Neural crest cell (in vitro differentiated cells): ENCODE measurements at regions not wholly inside any gene's neighbourhood (a gene's known extent, or its start where the extent isn't known, plus 50 kb on each side); places are given as distances from the start of the nearest gene placed in this dataset.

Experiments
- DNase-seq: peaks from one replicate; pipeline ENCODE4 v3.0.0; 2021; ENCODE audit warnings: low read depth, mixed read lengths, low spot score
- H3K27ac Mint-ChIP-seq: one replicate; pipeline ENCODE4 v1.8.0; 2021; ENCODE audit warnings: mild to moderate bottlenecking, mixed read lengths; ENCODE audit not compliant: unreplicated experiment
- H3K27me3 Mint-ChIP-seq: 2 replicates; pipeline ENCODE4 v1.8.0; 2021; ENCODE audit warnings: low read depth, mild to moderate bottlenecking, mixed read lengths
- H3K36me3 Mint-ChIP-seq: 2 replicates; pipeline ENCODE4 v1.8.0; 2021; ENCODE audit warnings: low read depth, mild to moderate bottlenecking, mixed read lengths
- H3K4me1 Mint-ChIP-seq: 2 replicates; pipeline ENCODE4 v1.8.0; 2021; ENCODE audit warnings: mixed read lengths
- H3K4me3 Mint-ChIP-seq: one replicate; pipeline ENCODE4 v1.8.0; 2021; ENCODE audit warnings: mild to moderate bottlenecking, mixed read lengths
- H3K9me3 Mint-ChIP-seq: 2 replicates; pipeline ENCODE4 v1.8.0; 2021; ENCODE audit warnings: mixed read lengths
- CTCF ChIP-seq: fragments of 200-600 bp; sonication (generic); conservative IDR thresholded peaks from 2 replicates; pipeline ENCODE4 v1.5.0; 2021; ENCODE audit warnings: antibody characterized with exemption, mild to moderate bottlenecking

GRCh38 chr16:60820361-60820760 lies 1215.9 kb downstream of the CDH8 start:
- no peak overlapping the region for H3K4me3 Mint-ChIP-seq
- H3K4me1 Mint-ChIP-seq = no peaks in the 10 kb centered on the region
- no peaks in the 10 kb centered on the region for H3K36me3 Mint-ChIP-seq
- DNase-seq = no peak
- peaks cover 5% of the 10 kb centered on the region for H3K27me3 Mint-ChIP-seq
- TF ChIP-seq CTCF = no peak
- peaks cover 2% of the 10 kb centered on the region for H3K9me3 Mint-ChIP-seq
- H3K27ac Mint-ChIP-seq = no peak overlapping the region

- no peak overlapping the region for H3K27ac Mint-ChIP-seq
- H3K27me3 Mint-ChIP-seq = peaks cover 5% of the 10 kb centered on the region
- H3K4me1 Mint-ChIP-seq = no peaks in the 10 kb centered on the region
- peaks cover 2% of the 10 kb centered on the region for H3K9me3 Mint-ChIP-seq
- TF ChIP-seq CTCF = no peak
- DNase-seq = no peak
- no peak overlapping the region for H3K4me3 Mint-ChIP-seq
- H3K36me3 Mint-ChIP-seq = no peaks in the 10 kb centered on the region
Observed at GRCh38 chr16:60818465-60818864, 1217.8 kb downstream of the CDH8 start.

GRCh38 chr16:60816461-60816860 lies 1219.8 kb downstream of the CDH8 start:
- Mint-ChIP-seq H3K27me3 (peaks cover 2% of the 10 kb centered on the region), H3K36me3 (no peaks in the 10 kb centered on the region), H3K4me1 (no peaks in the 10 kb centered on the region), H3K4me3 (no peak overlapping the region), H3K27ac (no peak overlapping the region), H3K9me3 (no peaks in the 10 kb centered on the region)
- TF ChIP-seq CTCF = no peak
- no peak for DNase-seq

GRCh38 chr16:60815865-60816264 lies 1220.4 kb downstream of the CDH8 start:
- TF ChIP-seq CTCF = no peak
- Mint-ChIP-seq H3K27me3 (peaks cover 2% of the 10 kb centered on the region), H3K4me3 (no peak overlapping the region), H3K36me3 (no peaks in the 10 kb centered on the region), H3K27ac (no peak overlapping the region), H3K4me1 (no peaks in the 10 kb centered on the region), H3K9me3 (no peaks in the 10 kb centered on the region)
- DNase-seq = no peak

- Mint-ChIP-seq H3K9me3 (no peaks in the 10 kb centered on the region), H3K27ac (no peak overlapping the region), H3K4me3 (no peak overlapping the region), H3K4me1 (no peaks in the 10 kb centered on the region), H3K36me3 (no peaks in the 10 kb centered on the region), H3K27me3 (peaks cover 2% of the 10 kb centered on the region)
- no peak for DNase-seq
- TF ChIP-seq CTCF = no peak
Observed at GRCh38 chr16:60815033-60815432, 1221.2 kb downstream of the CDH8 start.

- no peak for DNase-seq
- H3K9me3 Mint-ChIP-seq = no peaks in the 10 kb centered on the region
- H3K27ac Mint-ChIP-seq = no peak overlapping the region
- no peaks in the 10 kb centered on the region for H3K4me1 Mint-ChIP-seq
- no peaks in the 10 kb centered on the region for H3K27me3 Mint-ChIP-seq
- TF ChIP-seq CTCF = no peak
- H3K4me3 Mint-ChIP-seq = no peak overlapping the region
- no peaks in the 10 kb centered on the region for H3K36me3 Mint-ChIP-seq
Observed at GRCh38 chr16:60811657-60812056, 1224.6 kb downstream of the CDH8 start.
